GM13976 (cell line): ENCODE measurements at regions not wholly inside any gene's neighbourhood (a gene's known extent, or its start where the extent isn't known, plus 50 kb on each side); places are given as distances from the start of the nearest gene placed in this dataset.

Experiments
- DNase-seq: peaks from one replicate; pipeline ENCODE4 v3.0.0; 2012; ENCODE audit warnings: low spot score
- in situ Hi-C: fragments of 300-500 bp; cut with MboI; formaldehyde crosslinking; loops from one replicate; pipeline ENCODE4 v1.12.0; 2022; ENCODE audit warnings: low sequenced_read_pairs, mixed read lengths, inconsistent platforms; ENCODE audit not compliant: unreplicated experiment
- TF ChIP-seq, protein P1 (sequence below): IDR thresholded peaks from 2 replicates; pipeline ENCODE4 v1.5.1; 2012; ENCODE audit warnings: borderline replicate concordance, mild to moderate bottlenecking; ENCODE audit not compliant: insufficient read depth; ENCODE audit errors: extremely low read depth, missing control alignments, control extremely low read depth

DNA sequence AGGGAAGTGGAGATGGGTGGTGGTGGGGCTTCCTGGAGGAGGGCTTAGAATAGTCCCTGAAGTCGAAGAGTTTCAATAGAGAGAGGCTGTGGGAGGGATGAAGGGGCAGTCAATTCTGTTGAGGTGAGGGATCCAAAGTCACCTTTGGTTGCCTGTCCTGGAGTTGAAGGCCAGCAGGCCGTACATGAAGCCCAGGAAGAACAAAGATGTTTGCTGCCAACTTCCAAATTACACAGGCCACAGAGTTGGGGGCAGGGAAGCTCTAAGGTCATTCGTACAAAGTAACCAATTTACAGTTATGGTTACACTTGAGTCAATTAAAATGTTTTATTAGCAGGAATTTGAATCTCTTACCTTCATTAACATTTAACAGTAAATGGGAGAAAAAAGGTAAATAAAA lies 77.9 kb downstream of the FOXB1 start:
- in situ Hi-C loops, result no loop called here
- no peak for DNase-seq
- TF ChIP-seq, protein P1, sequence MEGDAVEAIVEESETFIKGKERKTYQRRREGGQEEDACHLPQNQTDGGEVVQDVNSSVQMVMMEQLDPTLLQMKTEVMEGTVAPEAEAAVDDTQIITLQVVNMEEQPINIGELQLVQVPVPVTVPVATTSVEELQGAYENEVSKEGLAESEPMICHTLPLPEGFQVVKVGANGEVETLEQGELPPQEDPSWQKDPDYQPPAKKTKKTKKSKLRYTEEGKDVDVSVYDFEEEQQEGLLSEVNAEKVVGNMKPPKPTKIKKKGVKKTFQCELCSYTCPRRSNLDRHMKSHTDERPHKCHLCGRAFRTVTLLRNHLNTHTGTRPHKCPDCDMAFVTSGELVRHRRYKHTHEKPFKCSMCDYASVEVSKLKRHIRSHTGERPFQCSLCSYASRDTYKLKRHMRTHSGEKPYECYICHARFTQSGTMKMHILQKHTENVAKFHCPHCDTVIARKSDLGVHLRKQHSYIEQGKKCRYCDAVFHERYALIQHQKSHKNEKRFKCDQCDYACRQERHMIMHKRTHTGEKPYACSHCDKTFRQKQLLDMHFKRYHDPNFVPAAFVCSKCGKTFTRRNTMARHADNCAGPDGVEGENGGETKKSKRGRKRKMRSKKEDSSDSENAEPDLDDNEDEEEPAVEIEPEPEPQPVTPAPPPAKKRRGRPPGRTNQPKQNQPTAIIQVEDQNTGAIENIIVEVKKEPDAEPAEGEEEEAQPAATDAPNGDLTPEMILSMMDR, result no peak

DNA sequence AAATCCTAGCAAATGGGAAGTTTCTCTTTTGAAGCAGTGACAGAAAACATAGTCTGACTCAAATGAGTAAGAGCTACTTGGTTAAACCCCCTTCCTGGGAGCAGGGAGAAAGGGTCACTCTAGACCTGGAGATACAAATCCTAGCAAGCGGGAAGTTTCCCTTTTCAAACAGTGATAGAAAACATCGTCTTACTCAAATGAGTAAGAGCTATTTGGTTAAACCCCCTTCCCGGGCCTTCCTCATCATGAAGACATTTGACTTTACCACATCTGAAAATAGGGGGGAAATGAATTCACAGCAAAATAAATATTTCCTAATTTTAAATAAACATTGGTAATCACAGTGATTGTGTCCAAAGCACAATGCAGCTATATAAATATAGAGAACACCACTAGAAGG lies 79.2 kb downstream of the FOXB1 start:
- in situ Hi-C loops, result no loop called here
- TF ChIP-seq, protein P1, result no peak
- no peak for DNase-seq

DNA sequence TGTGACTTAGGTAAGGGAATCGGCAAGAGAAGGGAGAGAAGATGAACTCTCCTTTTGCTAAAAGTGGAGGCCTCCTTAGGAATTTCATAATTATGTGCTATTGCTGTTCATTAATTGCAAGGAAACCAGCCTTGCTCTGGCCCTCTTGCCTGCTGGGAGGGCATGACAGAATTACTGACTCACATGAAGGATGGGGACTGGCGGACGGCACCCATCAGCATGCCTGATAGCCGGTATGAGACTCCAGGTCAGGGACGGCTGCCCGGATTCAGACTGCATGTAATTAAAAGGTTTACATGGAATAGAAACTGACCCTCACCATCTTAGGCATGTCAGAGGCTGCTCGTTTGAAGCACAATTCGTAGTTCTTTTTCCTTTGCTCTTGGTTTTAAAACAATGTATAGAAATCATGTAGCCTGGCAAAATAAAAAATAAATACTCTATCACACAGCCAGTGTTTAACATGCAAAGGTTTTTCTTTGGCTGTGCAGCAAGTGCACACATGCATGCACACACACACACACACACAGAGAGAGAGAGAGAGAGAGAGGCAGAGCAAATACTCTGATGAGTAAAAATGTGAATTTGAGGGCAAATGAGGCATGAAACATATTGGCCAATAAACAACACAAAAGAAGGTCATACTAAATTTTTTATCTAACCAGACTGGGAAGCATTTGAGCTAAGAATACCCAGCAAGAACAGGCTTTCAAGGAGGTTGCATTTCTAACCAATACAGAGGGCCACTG lies 82.7 kb downstream of the FOXB1 start:
- TF ChIP-seq, protein P1, result no peak
- in situ Hi-C loops, result no loop called here
- no peak for DNase-seq

DNA sequence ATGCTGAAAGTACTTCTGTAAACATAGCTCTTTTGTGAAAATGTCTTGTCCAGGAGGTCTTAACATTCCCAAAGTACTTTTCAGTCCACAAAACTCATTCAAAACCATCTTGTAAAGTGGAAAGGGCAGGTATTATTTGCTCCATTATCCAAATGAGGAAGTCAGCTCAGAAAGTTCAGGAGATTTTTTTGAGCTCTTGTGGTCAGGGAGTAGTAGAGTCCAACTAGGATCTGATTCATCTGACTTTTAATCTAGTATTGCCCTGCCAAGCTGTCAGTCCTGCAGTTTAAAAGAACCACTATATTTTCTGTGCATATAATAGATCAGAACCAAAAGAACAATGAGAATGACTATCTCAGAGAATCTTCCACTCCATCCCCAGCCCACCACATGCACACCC lies 83.5 kb downstream of the FOXB1 start:
- in situ Hi-C loops, result no loop called here
- TF ChIP-seq, protein P1, result no peak
- no peak for DNase-seq

DNA sequence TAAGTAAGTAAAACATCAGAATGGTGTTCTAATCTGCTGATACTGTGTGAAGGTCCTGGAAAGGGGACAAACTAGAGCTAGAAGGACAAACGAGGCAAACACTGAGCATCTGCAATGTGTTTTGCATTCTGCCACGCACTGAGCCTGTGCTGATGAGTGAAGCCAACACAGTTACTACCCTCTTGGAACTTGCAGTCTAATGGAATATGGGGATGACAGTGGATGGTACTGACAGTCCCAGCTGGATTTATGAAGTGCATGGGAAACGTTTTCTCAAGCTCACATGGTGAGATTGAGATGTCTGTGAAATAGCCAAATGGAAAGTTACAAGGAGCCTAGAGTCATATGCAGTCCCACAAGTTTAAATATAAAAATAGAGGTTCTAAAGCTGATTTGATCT lies 86.6 kb downstream of the FOXB1 start:
- TF ChIP-seq, protein P1, result no peak
- in situ Hi-C loops, result no loop called here
- no peak for DNase-seq

DNA sequence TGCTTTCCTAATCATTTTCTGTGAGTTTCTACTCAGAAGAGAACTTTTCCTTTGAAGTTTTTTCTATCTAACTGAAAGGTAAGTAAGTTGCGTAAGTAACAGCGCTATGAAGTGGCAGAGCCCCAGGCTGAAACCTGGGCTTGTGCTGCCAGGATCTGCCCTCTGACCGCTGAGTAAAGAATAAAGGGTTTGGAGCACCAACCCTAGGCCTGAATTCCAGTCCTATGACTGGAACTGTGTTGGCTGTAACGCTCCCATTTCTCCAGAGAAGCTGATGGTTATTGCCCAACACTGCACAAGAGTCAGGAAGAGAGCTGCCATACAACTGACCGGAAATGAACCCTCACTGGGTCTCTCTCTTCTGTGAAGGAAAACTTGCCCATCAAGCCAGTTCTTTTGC lies 87.0 kb downstream of the FOXB1 start:
- DNase-seq, result no peak
- in situ Hi-C loops, result no loop called here
- TF ChIP-seq, protein P1, result no peak

DNA sequence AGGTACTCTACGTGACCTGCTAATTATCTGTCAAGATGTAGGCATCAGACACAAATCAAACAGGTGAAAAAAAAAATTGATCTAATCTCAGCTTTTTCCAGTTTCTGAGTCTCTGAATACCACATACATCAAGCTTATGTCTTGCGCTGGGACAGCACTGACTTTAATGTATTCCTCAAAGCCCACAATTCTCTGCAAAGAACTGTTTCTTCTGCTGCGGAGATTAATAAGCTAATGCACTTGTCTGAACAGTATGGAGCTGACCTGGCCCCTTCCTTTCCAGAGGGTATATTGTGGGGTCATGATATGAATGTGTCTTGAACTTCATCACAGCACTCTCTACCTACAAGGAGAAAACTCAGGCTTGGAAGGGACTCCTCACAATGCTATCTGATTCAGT lies 87.8 kb downstream of the FOXB1 start:
- TF ChIP-seq, protein P1, result no peak
- DNase-seq, result no peak
- in situ Hi-C loops, result no loop called here
